GM21723 (cell line): ENCODE measurements at regions not wholly inside any gene's neighbourhood (a gene's known extent, or its start where the extent isn't known, plus 50 kb on each side); places are given as distances from the start of the nearest gene placed in this dataset.

Experiments
- ATAC-seq: cut with Tn5 transposase; IDR thresholded peaks from one replicate; pipeline ENCODE4 v1.9.1; 2021; ENCODE audit warnings: mild to moderate bottlenecking, moderate library complexity; ENCODE audit not compliant: unreplicated experiment

DNA sequence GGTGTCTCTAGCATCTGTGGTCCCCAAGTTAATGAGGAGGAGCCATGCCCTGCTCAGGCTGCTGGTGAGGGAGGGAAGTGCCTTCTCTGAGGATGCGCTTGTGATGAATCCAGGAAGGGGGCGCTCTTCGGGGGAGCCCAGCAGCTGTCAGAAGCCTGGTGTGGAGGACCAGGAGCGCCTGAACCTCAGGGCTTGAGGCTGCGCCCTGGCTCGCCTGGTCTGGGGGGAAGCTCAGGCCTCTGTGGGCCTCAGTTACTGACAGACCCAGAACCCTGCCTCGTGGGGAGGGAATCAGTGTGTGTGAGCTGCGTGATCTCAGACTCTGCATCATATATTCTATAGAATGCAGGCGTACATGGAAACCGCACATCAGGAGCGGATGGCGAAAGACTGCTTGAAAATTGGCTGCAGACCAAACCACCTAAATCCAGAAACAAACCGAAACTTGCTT lies 126.1 kb downstream of the SEC14L1 start:
- no peak for ATAC-seq

DNA sequence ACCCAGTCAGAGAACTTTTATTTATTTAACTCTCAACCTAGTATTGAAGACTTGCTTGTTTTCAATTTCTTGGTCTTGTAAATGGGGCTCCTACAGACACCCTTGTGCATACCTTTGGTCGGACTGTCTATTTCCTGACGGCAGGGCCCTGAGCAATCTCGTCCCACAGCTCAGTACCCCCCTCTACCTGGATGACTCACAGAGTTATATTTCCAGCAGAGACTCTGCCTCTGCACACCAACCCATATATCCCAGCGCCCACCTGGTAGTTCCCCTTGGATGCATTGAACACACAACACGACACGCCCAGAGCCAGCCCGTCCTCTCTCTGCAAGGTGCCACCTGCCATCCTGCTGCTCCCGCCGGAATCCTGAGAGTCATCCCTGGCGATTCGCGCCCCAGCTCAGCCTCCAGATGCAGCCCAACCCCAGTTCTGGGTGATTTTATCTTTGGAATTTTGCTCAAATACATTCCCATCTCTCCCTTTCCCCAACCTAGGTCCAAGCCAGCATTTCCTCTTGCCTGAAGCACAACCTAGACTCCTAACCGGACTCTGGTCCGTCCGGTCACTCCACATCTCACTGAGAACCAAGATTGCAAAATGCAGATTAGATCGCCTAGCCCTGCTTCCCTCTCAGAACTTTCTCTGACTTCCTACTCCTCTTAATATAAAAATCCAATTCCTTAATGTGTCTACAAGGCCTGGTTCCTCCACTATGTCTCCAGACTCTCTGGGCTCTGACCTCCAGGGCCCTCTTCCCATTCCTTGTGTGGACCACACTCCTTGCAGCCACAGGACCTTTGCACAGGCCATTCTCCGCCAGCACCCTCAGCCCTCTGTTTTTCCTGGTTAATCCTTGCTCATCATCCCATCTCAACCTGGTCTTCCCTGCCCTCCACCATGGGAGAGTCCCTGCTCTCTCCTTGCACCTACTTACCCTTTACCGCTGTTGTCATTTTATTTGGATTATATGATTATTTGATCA lies 129.2 kb downstream of the SEC14L1 start:
- no peak for ATAC-seq

DNA sequence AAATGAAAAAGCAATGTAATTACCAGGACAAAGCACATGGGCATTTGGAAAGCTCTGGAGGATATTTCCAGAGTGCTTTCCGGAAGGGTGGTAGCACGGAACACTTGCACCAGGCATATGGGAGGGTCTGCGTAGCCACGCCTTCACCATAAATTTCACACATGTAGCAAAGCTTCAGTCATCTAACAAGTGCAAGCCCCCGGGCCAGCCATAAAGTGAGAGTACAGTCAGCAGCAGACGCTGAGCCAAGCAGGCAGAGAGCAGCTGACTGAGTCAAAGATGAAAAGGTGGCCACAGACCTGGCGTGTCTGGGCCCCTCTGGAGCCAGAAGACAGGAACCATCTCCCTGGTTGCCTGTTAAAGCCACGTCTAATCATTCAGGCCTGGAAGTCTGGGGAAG lies 130.6 kb downstream of the SEC14L1 start:
- ATAC-seq: no peak

DNA sequence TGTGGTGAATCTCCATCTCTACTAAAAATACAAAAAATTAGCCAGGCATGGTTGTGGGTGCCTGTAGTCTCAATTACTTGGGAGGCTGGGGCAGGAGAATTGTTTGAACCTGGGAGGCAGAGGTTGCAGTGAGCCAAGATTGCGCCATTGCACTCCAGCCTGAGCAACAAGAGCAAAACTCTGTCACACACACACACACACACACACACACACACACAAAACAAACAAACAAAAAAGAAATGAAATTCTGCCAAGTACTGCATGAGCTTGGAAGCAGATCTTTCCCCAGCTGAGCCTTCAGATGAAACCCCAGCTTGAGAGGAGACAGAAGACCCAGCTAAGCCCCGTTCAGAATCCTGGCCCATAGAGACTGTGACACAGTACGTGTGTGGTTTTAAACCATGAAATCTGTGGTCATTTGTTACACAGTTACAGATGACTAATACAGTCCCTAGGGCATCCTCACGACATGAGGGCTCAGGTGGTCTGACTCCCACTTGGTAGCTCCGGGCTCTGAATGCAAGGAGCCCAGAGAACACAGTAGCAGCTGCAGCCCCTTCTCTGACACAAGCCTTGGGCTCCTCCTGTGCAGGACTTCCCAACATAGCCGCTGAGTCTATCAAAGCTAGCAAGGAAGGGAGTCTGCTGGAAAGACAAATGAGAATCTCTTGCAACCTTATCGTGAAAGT lies 132.8 kb downstream of the SEC14L1 start:
- no peak for ATAC-seq

DNA sequence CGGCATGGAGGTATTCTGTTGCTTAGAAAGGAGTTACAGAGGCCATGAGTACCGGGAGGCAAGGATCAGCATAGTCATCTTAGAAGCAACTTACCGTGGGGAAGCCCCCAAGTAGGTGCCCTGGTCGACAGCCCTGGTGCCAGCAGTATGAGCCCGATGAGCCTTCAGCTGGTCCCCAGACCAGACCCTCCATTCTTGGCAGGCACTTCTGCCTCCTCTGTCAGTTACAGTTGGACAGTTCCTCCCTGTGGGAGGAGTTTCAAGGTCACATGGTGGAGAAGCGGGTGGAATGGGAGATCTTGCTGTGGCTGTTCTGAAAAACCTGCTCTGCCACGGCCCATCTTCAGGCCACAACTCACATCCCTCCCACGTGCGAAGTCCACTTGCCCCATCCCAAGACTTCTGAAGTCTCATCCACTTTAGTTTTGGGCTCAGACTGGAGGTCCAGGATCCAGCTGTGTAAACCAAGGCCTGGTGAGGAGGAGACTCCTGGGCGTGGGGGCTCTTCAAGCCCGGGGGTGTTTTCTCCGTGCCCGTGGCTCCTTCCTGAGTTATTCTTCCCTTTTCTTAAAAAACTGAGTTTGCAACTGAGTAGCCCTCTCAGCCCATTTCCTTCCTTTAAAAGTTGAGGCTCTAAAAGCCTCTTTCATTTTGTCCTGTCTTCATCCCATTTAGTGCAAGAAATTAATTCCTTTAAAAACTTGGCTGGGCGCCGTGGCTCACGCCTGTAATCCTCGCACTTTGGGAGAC lies 133.5 kb downstream of the SEC14L1 start:
- no peak for ATAC-seq

DNA sequence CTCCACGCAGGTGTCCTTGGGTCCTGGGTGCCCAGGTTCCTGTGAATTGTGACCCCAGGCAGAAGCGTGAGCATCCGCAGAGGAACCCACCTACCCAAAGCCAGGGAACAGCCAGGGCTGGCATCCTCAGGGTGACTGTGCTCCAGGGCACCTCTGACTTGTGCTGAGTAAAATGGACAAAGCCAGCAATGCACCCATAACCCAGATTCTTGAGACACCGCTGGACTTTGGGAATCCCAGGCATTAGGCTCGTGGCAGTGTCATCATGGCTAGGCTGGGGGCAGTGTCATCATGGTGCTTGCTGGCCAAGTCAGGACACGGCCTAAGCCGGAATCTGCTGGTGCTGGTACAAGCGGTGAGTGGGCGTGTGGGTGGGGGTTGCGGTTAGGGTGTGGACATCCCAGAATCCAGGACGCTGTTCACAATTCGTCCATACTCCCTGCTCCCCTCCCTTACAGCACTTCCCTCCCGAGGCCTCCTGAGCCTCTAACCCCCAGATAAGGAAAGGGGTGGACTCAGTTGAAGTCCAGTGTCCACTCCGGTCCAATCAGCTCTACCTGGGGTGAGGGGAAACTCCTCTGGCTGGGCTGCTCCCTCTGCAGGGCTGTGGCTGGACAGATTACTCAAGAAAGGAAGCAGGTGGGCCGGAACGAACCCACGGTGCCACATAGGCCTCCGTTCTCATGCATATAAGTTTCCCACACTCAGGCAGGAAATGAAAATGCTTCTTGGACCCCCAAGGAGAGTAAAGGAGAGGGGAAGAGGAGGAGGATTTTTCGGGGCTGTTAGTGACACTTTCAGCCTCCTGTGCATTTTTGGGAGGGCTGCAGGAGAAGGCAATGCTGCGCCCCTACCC lies 138.9 kb downstream of the SEC14L1 start:
- ATAC-seq: no peak

DNA sequence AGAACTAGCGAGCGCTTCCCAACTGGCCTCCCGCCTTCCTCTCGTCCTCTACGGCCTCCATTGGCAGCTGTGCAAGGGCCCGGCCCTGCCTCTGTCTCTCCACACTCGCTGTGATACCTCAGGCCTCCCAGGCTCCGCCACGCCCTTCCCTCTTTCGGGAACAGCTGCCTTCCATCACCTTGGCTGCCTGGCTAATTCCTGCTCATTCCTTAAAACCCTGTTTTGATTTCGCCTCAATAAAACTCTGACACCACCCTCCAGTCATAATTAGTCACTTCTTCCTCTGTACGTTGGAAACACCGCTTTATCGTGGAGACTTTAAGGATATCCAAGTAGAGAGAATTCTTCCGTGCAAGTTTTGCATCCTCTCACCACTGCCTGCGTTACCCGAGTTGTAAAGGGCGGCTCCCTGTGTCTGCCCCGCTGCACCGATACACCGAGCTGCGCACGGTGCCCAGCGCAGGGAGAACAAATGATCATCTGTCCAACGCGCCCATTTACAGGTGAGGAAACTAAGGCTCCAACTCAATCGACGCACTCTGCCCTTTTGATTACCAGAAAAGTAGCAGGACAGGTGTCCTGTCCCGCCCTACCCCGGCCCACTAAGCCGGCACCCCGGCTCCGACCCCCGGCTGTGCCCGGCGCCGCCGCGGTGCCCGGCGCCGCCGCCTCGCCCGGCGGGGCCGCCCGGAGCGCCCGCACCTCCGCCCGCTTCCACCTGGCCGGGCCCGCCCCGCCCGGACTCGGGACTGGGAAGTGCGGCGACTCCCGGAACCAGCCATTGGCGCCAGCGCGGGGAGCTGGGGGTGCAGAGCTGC lies 139.7 kb downstream of the SEC14L1 start:
- ATAC-seq: peak; percentile 9

DNA sequence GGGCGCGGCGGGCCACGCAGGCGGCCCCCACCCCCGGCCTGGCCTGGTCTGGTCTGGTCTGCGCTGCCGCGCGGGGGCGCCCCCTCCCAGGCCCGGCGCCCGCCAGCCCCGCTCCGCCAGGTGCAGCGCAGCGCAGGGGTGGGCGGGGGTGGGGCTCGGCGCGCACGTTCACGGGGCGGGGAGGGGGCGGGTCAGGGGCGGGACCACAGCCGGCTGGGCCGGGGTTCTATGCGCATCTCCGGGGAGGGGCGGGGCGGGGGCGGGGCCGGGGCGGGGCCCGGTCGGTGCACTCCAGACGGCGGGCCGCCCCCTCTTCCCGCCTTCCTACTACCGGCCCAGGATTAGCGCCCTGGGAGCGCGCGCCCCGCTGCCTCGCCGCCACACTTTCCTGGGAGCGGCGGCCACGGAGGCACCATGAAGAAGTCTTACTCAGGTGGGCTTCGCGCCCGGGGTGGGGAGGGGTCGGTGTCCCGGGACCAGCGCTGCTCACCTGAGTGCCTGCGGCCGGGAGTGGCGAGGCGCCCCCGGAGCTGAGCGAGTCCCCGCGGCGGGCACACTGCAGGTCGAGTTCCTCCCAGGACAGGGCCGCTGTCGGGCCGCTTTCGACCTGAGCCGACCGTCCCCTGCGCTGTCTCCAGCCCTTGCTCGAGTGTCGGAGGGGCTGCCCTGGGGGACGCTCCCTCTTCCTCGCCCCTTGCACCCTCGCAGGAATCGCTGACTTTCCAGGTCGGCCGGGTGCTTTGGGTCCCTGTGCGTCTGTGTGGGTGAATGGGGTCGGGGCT lies 140.5 kb downstream of the SEC14L1 start:
- ATAC-seq: peak; percentile 69

DNA sequence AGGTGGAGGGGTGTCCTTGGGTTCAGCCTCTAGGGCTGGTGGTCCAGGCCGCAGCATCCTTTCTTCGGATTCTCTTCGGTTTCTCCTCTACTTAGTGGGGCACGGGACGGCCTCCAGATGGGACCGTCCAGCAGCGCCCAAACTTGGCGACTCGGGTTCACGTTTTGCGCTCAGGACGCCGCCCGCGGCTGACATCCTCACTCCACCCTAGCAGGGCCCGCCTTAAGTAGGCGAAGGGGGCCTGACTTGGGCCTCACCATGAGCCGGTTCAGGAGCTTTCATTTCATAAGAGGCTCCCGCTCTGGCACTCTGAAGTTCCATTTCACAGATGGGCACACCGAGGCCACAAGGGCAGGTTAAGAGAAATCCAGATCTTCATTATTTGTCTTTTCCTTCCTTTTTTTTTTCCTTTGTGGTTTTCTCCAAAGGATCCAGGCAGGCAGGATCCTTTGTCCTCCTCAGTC lies 141.2 kb downstream of the SEC14L1 start:
- ATAC-seq: peak; percentile 17

DNA sequence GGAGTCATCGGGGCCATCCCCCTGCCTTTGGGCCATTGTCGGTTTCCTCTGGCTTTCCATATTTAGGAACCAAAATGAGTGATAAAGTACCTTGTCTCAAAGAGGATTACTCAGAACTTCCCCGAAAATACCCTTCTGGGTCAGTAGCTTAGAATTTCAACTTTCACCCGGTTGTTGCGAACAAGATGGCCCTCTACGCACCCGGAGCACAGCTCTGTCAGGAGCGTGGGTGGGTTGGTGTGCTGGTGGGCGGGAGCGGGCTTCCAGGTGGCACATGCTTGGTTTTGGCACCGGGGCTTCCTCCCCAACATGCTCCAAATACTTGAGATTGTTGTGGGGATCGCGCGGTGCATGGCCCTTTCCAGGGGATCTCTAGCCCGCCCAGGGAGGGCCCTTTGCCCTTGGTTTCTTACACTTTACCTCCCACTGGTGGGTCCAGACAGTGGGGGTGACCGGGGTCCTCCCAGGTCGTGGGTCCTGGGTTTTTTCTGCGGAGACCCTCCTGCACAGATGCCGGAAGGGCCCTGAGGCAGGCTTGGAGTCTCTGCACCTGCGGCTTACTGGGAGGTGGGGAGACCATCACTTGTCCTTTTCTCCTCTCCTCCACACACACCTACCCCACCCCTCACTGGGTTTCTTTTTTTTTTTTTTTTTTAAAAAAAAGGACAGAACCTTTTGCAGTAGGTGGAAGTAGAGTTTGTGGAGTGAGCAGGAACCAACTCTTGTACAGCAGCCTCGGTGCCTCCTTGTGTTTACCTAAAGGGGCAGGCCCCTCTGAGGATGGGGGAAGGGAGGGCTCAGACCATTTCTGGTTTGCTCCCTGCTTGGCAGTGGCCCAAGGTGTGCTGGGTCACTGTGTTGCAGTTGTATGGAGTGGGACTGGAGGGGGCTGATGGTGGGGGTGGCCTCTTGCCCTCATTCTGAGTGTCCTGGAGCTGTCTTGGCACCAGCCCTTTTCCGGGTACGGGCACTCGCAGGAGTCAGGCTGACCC lies 142.1 kb downstream of the SEC14L1 start:
- no peak for ATAC-seq

DNA sequence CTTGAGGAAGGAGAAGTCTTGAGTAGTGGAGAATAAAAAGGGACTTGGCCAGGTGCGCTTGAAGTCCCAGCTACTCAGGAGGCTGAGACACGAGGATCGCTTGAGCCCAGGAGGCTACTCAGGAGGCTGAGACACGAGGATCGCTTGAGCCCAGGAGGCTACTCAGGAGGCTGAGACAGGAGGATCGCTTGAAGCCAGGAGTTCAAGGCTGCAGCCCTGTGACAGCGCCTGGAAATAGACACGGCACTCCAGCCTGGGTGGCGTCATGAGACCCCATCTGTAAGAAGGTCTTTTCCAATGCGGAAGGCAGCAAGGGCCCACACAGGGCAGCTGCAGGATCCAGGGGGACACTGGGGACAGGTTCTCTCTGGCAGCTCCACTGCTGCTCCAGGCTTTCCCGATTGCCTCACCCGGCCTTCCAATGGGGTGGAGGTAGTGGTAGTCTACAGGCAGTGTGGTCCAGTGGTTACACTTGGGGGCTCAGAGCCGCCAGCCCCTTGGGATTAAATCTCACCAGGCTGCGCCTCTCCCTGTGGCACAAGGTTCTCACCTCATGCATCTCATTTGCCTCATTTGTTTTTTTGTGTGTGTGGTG lies 143.4 kb downstream of the SEC14L1 start:
- no peak for ATAC-seq

DNA sequence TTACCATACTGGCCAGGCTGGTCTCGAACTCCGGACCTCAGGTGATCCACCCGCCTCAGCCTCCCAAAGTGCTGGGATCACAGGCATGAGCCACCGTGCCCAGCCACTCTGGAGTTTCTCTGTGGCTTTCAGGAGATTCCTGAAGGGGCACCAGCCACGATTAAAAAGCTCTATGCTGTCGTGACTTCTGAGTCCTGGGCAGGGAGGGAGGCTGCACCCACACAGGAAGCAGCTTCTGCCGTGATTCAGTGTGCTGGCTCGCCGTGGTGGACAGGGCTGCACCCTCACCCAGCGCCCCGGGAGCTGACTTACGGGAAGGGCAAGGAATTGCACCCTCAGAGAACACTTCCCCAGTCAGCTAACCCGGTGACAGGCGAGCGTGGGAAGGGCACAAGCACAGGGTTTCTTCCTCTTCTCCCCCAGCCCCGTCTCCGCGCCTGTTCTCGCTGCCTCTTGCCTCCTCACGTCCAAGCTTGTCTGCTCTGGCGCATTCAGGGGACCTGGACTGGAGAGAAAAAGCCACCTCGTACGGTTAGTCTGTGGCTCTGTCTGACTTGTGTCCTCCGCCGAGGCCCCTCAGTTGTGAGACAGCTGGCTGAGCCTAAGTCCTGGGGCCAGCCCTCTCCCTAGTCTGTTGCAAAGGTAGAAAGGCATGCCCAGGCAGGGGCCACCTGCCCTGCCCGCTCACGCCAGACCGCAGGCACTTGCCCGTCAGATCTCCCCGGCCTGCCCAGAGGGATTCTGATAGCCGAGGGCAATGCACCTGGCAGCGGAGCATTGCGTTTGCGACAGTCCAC lies 145.0 kb downstream of the SEC14L1 start:
- no peak for ATAC-seq

DNA sequence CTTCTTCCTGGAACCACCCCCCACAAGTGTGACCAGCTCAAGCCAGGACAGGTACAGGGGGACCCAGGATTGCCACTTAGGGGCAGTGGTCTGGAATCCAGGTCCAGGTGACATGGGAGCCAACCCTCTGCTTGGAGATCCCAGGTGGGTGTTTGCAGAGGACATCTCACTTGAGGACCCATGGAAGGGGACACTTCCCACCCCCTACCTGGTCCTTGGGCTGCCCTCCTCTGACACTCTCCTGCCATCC lies 145.5 kb downstream of the SEC14L1 start:
- ATAC-seq: no peak

DNA sequence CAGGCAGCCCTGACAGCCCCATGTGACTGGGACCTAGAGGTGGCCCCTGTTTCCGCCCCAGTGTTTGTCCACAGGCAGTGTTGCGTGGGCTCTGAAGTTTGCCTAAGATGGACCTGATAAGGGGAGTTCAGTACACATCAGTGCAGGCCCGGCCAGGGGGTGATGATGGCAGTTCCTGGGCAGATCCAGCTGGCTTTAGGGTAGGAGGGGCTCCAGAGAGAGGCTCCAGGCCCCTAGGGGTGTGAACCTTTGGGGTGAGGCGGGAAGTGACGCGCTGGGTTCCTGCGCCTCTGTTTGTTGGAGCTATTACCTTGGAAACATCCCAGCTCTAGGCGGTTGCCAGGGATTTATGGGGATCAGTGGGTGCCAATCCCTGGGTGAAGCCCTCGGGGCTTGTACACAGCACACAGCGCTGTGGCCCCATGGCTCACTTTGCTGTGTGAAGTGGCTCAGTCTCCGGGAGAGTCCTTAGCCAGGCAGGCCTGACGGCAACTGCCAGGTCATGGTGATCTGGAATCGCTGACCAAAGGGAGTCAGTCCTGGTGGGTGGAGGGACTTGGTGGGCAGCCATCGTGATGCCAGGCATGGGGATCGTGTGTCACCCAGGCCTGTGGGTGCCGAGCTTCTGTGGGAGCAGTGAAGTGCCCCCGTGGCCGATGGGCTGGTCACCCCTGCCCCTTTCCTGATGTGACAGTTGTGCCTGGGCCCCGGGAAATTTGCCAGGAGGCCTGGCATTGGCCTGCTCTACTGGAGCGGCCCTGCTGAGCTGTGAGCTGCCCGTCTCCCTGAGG lies 146.1 kb downstream of the SEC14L1 start:
- no peak for ATAC-seq

DNA sequence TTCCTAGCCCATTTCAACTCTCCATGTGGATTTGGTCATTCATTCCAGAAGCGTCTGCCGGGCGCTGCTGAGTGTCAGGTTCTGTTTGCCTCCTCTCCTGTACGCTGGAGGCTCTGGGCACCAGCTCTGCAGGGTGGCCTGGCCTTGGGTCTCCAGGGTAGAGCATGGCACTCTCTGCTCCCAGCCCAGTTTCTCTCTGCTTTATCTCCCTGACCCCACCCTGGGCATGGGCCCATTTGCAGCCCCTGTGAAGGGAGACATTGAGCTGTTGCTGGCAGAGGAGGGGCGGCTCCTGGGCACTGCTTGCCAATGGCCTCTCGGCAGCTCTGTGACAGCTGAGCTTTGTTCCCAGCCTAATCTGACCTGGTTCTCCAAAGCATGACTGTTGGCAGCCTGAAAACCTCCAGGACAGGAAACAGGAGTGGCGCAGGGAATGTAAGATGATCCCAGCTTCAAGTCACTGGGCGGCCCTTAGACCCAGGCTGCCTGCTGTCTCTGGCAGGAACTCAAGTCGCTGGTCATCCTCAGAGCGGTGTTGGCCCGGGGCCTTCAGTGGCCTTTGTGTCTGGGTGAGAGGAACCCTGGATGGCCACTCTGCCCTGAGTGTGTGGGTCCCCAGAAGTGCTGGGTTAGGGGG lies 146.8 kb downstream of the SEC14L1 start:
- ATAC-seq: no peak
